OCI-M2 (cell line): ENCODE measurements at regions not wholly inside any gene's neighbourhood (a gene's known extent, or its start where the extent isn't known, plus 50 kb on each side); places are given as distances from the start of the nearest gene placed in this dataset.
"Not testable (repeated sequence)": the region's sequence is repeated elsewhere in the genome, so short reads cannot be mapped to it uniquely, and the experiment has no call there.

Source experiments
- DNase-seq: peaks from one replicate; lab custom pipeline; 2025; ENCODE audit not compliant: unreplicated experiment; lab: John Stamatoyannopoulos, UW

- no peak for DNase-seq
Measured at GRCh38 chr7:146057958-146058357, 58.6 kb upstream of the CNTNAP2 start.

GRCh38 chr7:146054909-146055308 lies 61.7 kb upstream of the CNTNAP2 start:
- DNase-seq: no peak

- DNase-seq: no peak
Measured at GRCh38 chr7:146053492-146053891, 63.1 kb upstream of the CNTNAP2 start.

GRCh38 chr7:146043310-146043709 lies 73.3 kb upstream of the CNTNAP2 start:
- DNase-seq: not testable (repeated sequence)

- no peak for DNase-seq
Measured at GRCh38 chr7:146028251-146028750, 88.3 kb upstream of the CNTNAP2 start.

GRCh38 chr7:146027243-146027642 lies 89.4 kb upstream of the CNTNAP2 start:
- DNase-seq: no peak

GRCh38 chr7:146022776-146023175 lies 93.8 kb upstream of the CNTNAP2 start:
- DNase-seq: no peak

- DNase-seq: not testable (repeated sequence)
Measured at GRCh38 chr7:146019041-146020004, 97.3 kb upstream of the CNTNAP2 start.

GRCh38 chr7:146017366-146017765 lies 99.2 kb upstream of the CNTNAP2 start:
- not testable (repeated sequence) for DNase-seq

GRCh38 chr7:146014154-146014553 lies 102.4 kb upstream of the CNTNAP2 start:
- DNase-seq: not testable (repeated sequence)

GRCh38 chr7:146008293-146008692 lies 108.3 kb upstream of the CNTNAP2 start:
- DNase-seq: no peak

- no peak for DNase-seq
Measured at GRCh38 chr7:146004805-146005204, 111.8 kb upstream of the CNTNAP2 start.

GRCh38 chr7:146002431-146003078 lies 114.0 kb upstream of the CNTNAP2 start:
- no peak for DNase-seq

GRCh38 chr7:146002008-146002407 lies 114.6 kb upstream of the CNTNAP2 start:
- DNase-seq: no peak

GRCh38 chr7:146000882-146001281 lies 115.7 kb upstream of the CNTNAP2 start:
- no peak for DNase-seq

- DNase-seq: no peak
Measured at GRCh38 chr7:145989469-145989868, 127.1 kb upstream of the CNTNAP2 start.

GRCh38 chr7:145986248-145986874 lies 130.2 kb upstream of the CNTNAP2 start:
- no peak for DNase-seq

GRCh38 chr7:145978769-145979168 lies 137.8 kb upstream of the CNTNAP2 start:
- no peak for DNase-seq

- DNase-seq: no peak
Measured at GRCh38 chr7:145959981-145960380, 156.6 kb upstream of the CNTNAP2 start.

- no peak for DNase-seq
Measured at GRCh38 chr7:145957160-145957890, 159.3 kb upstream of the CNTNAP2 start.

- no peak for DNase-seq
Measured at GRCh38 chr7:145951566-145951965, 165.0 kb upstream of the CNTNAP2 start.
